ENCODE measurements at regions not wholly inside any gene's neighbourhood (a gene's known extent, or its start where the extent isn't known, plus 50 kb on each side); places are given as distances from the start of the nearest gene placed in this dataset.
"Not testable (repeated sequence)": the region's sequence is repeated elsewhere in the genome, so short reads cannot be mapped to it uniquely, and the experiment has no call there.

DNA sequence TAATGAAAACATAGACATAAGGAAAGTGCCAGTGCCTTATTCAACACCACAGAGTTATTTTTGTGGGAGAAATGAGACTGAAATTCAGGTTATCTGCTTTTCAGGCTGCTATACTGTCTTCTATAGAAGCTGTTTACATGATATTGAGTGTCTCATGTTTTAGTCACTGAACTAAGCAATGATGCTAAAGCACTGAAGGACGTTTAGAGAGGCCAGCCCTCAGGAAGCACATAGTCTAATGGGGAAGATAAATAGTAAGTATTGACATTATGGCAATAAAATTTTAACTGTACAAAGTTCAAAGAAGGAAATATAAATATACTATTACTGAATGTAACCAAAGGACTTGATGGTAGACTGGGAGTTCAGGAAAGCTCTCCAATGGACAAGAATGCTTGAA is 186.4 kb upstream of the ZC3H15 start:
- DNase-seq (ENCODE audit: low spot score), result no peak

DNA sequence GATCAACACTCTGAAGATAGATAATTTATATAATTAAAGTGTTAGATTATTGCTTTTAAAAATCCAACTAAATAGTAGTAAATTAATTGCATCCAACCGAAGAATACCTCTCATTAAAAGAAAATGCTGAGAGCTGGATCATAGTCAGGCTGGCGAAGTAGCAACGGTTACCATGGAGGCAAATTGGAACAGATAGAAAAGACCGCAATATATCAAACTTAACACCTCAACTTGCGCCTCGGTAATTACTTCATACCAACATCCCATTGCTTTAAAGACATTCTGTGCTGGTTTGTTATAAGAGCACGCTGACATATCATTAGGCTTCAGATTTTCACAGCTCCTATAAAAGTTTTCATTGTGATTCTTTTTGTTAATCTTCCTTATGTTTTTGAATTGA is 183.8 kb upstream of the ZC3H15 start:
- DNase-seq (ENCODE audit: low spot score), result no peak

- no peak for DNase-seq (ENCODE audit: low spot score)
Measured at GRCh38 chr2:186303091-186303490, 183.0 kb upstream of the ZC3H15 start.

- DNase-seq (ENCODE audit: low spot score), result no peak
Measured at GRCh38 chr2:186304064-186304463, 182.0 kb upstream of the ZC3H15 start.

GRCh38 chr2:186306754-186307153 is 179.3 kb upstream of the ZC3H15 start:
- no peak for DNase-seq (ENCODE audit: low spot score)

- DNase-seq (ENCODE audit: low spot score), result no peak
Measured at GRCh38 chr2:186307871-186308270, 178.2 kb upstream of the ZC3H15 start.

DNA sequence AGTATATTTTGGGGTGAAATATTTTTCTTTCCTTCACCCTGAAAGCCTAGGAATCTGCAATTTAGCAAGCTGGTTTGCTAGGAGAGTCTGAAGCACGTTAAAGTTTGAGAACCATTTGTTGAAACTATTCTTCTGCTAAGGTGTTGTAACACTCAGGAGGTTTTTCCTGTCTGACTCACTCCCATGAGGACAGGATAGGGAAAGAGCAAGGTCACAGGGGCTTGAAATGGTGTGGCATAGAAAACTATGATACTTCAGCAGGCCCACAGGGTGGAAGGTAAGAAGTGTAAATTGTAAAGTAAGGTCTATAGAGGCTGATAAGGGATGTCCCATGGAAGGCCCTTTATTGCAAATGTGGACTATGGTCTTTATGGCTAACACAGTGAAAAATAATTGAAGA is 177.7 kb upstream of the ZC3H15 start:
- no peak for DNase-seq (ENCODE audit: low spot score)

- no peak for DNase-seq (ENCODE audit: low spot score)
Measured at GRCh38 chr2:186309901-186310300, 176.2 kb upstream of the ZC3H15 start.

GRCh38 chr2:186319105-186319504 is 167.0 kb upstream of the ZC3H15 start:
- no peak for DNase-seq (ENCODE audit: low spot score)

GRCh38 chr2:186325827-186326535 is 160.1 kb upstream of the ZC3H15 start:
- DNase-seq (ENCODE audit: low spot score), result no peak

DNA sequence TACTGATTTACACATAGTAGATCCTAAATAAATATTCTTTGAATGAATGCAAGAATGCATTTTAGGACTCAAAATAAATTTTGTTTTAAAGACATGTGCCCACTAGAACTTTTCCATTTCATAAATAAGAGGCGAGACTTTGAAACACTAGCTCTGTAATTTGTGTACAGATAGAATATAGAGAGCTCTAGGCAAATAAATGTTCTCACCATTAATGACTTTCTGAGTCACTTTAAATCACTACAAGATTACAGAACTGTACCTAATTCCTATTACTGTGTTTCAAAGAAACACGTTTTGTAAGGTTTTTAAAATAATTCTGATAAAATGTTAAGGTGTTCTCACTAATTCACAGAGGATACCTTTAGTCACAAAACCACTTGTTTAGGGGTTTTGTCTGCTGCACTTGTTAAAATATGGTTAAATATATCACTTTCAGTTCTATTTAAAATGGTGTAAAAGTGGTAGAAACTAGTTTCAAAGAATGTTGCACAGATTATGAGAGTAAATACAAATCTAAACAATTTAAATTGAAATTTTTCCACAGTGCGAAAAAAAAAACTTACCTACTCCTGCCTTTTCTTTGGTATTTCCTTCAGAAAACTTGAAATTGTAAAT is 158.7 kb upstream of the ZC3H15 start:
- no peak for DNase-seq (ENCODE audit: low spot score)

GRCh38 chr2:186328838-186329237 is 157.2 kb upstream of the ZC3H15 start:
- no peak for DNase-seq (ENCODE audit: low spot score)

GRCh38 chr2:186330050-186330449 is 156.0 kb upstream of the ZC3H15 start:
- DNase-seq (ENCODE audit: low spot score), result no peak

GRCh38 chr2:186339716-186340115 is 146.3 kb upstream of the ZC3H15 start:
- no peak for DNase-seq (ENCODE audit: low spot score)

GRCh38 chr2:186342029-186342428 is 144.0 kb upstream of the ZC3H15 start:
- no peak for DNase-seq (ENCODE audit: low spot score)

DNA sequence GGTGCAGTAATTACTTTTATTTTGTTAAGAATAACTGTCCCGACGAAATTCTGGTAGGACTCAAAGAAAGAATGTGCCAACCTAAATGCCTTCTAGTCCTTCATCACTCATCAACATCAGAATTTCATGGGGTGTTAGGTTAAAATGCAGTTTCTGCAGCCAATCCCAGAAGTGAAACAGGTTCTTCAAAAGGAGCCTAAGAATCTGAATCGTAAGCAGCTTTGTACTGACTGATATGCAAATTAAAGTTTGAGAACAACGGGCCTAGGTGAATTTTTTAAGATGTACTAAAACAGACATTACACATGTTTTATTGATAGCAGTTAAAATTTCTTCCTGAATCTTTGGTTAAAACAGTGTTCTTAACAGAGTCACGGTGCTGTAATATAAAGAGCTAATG is 140.3 kb upstream of the ZC3H15 start:
- no peak for DNase-seq (ENCODE audit: low spot score)

DNA sequence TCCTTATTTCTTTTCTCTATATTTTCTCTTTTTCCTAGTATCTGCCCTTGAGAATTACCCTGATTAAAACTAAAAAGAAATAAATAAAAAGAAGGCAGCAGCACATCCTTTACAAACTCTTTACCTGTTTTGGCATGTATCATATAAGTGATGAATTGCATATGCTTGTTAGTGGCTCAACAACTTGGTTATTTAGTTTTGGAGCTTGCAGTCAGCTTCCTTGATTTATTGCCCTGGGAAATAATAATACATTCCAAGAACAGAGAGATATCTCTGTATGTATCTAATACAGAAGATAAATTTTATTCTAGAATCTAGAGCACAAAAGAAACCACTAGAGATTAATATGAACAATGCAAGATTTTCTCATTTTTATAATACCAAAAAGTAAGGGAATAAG is 139.8 kb upstream of the ZC3H15 start:
- no peak for DNase-seq (ENCODE audit: low spot score)

GRCh38 chr2:186347472-186347871 is 138.6 kb upstream of the ZC3H15 start:
- peak; percentile 3 for DNase-seq (ENCODE audit: low spot score)

DNA sequence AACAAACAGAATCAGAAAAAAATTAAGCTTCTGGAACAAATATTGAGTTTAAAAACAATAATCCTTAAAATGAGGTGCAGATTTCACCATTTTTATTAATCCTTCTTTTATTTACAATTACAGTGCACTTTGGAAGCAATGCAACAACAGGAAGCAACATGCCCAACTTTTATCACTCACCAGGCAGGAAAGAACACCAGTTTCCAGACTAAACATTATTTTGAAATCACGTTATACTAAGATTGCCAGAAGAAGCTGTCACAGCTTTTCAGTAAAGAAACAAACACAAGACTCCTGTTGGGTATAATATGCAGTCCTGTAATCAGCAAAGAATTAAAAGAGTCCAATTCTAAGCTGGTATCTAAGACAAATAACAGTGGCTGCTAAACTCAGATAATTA is 137.9 kb upstream of the ZC3H15 start:
- DNase-seq (ENCODE audit: low spot score), result no peak

DNA sequence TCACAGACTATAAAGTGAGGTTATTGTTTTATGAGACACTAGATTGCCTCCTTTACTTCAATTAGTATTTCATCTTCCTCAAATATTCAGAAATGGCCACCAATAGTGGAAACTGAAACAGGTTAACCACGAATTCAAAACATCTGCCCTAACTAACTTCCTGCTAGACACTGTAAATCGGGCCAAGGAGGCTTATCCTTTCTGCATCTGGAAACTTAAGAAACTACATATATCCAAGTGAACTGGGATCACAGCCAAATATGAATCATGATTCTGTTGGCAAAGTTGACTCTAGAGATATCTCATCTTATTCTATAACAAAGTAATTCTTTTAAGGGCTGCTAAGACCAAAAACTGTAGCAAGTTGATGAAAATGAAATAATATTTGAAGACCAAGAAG is 136.6 kb upstream of the ZC3H15 start:
- peak; percentile 51 for DNase-seq (ENCODE audit: low spot score)

GRCh38 chr2:186354160-186354559 is 131.9 kb upstream of the ZC3H15 start:
- DNase-seq (ENCODE audit: low spot score), result not testable (repeated sequence)

DNA sequence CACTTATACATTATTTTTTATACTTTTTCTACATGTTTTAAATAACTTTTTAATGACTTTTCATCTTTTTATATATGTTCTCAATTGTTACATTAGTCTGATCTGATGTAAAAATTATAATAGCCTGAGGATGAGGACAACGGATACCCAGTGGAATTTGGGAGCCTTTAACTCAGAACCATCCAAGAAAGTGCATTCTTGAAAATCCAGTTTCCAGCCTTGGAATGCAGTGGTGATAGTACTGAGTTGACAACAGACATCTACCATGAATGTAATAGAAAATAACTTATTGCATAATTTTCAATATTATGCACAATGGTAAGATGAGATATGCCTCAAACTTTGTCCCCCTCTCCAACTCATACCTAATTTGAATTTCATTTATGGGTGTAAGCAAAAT is 120.7 kb upstream of the ZC3H15 start:
- no peak for DNase-seq (ENCODE audit: low spot score)

- DNase-seq (ENCODE audit: low spot score), result no peak
Measured at GRCh38 chr2:186379052-186379451, 107.0 kb upstream of the ZC3H15 start.

GRCh38 chr2:186380805-186381204 is 105.3 kb upstream of the ZC3H15 start:
- no peak for DNase-seq (ENCODE audit: low spot score)
